ENCODE measurements at regions not wholly inside any gene's neighbourhood (a gene's known extent, or its start where the extent isn't known, plus 50 kb on each side); places are given as distances from the start of the nearest gene placed in this dataset.

DNA sequence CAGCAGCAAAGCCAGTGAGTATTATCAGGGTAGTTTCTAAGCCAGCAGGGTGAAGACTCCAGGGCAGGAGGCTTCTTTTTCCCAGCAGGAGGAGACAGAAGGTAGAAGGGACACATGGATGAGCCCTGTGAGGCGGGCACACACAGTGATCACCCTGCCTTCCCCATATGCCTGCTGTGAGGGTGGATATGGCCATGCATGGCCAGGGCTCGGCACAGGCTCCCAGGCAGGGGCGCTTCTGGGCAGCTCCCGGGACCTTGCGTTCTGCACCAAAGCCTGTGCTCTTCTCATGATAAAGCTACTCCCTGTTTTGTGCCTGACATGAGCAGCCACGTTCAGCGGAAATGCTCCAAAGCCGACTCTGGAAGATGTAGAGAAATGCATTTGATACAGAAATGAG lies 807.2 kb downstream of the TYW1 start:
- no peak for DNase-seq (ENCODE audit: low read depth in 4 of 4, low spot score in 3 of 4)

DNA sequence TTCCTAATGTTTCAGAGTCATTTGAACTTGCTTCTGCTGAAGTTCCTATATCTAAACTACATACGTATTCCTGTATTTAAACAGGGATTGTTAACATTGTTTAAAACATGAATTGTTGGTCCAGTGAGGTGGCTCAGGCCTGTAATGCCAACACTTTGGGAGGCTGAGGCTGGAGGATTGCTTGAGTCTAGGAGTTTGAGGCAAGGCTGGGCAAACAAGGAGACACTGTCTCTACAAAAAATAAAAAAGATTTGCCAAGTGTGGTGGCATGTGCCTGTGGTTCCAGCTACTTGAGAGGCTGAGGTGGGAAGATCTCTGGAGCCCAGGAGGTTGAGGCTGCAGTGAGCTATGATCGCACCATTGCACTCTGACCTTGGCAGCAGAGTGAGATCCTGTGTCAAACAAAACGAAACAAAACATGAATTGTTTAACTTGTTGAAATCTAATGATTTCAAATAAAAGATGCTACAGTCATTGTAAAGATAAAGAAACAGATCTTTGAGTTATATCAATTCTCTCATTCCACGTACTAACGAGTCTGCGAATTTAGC lies 809.4 kb downstream of the TYW1 start:
- no peak for DNase-seq (ENCODE audit: low read depth in 4 of 4, low spot score in 3 of 4)

DNA sequence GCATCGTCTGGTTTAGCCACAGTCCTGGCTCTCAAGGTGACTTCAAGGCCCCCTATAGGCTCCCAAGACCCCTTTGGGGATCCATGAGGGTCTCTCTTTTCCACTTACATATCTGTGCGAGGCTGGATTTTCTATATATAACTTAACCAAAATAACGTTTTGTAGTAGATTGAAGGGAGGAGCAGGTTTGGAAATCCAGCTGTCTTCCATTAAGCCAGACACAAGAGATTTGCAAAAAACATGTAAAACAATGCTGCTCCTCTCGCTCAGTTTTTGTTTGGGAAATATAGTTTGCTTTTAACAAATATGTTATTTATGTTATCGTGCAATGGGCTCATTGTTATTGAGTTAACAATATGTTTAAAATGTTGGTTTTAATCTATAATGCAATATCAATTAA lies 811.2 kb downstream of the TYW1 start:
- DNase-seq (ENCODE audit: low read depth in 4 of 4, low spot score in 3 of 4): no peak

DNA sequence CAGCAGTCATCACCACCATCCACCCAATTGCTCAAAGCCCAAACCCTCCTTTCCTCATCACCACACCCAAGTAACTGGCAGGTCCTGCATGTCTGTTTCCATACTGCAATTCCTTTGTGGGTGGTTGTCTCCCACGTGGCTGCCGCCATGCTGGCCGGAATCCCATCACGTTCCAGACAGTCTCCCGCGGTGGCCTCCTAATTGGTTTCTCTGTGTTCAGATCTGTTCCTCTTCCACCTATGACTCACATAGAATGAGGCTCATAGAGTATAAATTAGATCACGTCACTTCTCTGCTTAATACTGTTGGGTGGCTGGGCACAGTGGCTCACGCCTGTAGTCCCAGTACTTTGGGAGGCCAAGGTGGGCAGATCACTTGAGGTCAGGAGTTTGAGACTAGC lies 813.0 kb downstream of the TYW1 start:
- no peak for DNase-seq (ENCODE audit: low read depth in 4 of 4, low spot score in 3 of 4)

DNA sequence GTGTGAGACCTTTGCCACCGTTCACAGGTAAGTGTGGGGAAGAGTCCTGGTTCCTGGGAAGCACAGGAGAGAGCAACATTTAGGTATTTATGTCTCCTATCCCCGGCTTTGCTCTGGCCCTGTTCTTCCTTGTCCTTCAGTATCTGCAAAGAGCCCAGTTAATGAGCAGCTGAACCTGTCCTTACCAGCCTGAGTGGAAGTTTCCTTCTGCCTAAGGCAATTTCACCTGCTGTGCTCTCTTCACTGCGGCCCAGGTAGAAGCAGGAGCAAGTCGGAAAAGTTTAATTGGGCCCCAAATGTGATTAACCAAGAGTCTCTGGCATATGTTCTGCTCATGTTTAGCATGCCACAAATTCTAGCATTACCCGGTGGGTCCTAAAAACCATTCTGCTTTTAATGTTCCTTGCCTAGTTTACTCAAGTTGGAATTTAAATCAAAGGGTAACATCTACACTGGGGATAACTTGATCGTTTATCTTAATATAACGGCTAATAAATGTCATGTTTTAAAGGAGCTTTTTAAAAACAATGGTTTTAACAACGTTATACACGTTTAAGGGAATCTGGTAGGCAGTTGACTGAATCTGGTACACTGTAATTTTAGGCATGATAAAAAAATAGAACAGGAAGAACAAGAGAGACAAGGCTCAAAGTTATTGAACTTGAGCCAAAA lies 817.1 kb downstream of the TYW1 start:
- DNase-seq (ENCODE audit: low read depth in 4 of 4, low spot score in 3 of 4): no peak

DNA sequence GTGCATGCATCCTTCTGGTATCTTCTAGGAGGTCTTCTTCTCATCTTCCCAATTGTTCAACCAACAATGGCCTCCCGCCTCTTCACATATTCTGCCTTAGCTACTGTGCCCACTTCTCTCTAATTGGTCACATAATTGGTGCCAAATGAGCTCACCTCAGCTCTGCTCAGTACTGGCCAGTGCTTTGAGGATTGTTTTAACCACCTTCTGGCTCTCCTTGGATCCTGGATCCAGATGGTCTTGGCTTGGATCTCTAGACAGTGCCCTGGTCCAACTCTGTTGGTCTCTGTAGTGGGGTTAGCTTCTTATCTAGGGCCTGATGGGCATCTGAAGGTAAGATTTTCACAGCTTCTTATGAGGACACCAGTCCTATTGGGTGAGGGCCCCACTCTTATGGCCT lies 820.8 kb downstream of the TYW1 start:
- DNase-seq (ENCODE audit: low read depth in 4 of 4, low spot score in 3 of 4): no peak

DNA sequence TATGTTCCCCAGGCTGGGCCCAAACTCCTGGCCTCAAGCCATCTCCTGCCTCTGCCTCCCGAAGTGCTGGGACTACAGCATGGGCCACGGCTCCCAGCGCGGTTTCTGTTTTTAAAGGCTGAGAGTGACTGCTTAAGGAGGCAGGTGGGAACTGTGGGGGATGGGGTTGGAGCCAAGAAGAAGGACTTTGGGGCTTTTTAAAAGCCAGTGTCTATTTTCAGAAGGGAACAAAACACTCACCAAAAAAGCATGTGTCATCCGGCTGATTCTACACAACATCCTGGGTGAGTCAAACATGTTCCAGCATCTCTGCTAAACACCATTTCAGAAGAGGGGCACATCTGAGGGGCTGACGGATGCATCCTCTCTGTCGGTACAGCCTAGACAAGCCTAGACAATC lies 824.5 kb downstream of the TYW1 start:
- no peak for DNase-seq (ENCODE audit: low read depth in 4 of 4, low spot score in 3 of 4)

DNA sequence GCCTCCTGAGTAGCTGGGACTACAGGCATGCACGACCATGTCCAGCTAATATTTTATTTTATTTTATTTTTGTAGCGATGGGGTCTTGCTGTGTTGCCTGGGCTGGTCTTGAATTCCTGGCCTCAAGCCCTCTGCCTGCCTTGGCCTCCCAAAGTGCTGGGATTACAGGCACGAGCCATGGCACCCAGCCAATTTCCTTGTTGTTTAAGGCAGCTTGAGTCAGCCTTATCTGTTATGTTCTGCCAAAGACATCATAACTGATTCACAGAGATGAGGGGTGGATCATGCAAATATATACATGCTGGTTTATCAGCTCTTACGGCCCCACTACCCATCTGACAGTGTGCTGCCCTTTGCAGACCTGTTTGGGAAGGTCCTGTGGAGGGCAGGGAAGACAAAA lies 826.7 kb downstream of the TYW1 start:
- DNase-seq (ENCODE audit: low read depth in 4 of 4, low spot score in 3 of 4): no peak

DNA sequence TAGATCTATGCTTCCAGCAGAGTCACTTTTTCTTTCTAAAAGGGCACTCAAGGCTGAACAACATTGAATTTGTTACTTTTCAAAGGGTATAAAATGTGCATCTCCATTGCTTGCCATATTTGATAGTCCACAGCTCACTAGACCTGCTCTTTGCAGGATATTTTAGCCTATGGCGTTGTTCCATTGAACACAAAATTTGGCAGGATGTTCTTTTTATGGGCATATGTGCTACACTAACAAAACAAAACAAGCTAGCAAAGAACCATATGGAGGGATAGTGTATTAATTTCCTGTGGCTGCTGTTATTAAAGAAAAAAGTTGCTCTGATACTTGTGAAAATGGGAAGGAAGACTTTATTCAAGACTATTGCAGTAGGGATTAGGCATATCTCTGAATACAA lies 828.7 kb downstream of the TYW1 start:
- DNase-seq (ENCODE audit: low read depth in 4 of 4, low spot score in 3 of 4): no peak

DNA sequence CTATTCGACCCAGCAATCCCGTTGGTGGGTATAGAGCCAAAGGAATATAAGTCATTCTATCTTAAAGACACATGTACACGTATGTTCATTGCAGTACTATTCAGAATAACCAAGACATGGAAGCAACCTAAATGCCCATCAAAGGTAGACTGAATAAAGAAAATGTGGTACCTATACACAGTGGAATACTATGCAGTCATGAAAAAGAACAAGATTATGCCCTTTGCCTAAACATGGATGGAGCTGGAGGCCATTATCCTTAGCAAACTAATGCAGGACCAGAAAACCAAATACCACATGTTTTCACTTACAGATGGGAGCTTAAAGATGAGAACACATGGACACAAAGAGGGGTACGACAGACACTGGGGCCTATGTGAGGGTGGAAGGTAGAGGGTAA lies 845.3 kb downstream of the TYW1 start:
- DNase-seq (ENCODE audit: low read depth in 4 of 4, low spot score in 3 of 4): no peak

DNA sequence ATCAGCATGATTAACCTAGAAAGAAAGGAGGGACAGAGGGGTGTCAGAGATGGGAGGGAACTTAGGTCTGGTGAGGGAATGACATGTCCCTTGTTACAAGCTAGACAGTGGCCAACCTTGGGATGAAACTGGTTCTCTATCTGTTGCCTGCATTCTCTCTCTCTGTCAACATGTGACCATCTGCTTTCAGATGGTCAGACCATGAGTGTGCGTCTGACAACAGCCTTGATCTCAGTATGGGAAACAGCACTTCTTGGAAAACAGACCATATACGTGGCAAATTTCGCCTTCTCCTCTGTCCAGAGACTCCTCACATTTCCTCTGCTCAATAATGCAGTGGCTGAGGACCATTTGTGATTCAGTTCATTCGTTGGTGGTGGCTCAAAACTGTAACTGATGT lies 845.9 kb downstream of the TYW1 start:
- no peak for DNase-seq (ENCODE audit: low read depth in 4 of 4, low spot score in 3 of 4)

DNA sequence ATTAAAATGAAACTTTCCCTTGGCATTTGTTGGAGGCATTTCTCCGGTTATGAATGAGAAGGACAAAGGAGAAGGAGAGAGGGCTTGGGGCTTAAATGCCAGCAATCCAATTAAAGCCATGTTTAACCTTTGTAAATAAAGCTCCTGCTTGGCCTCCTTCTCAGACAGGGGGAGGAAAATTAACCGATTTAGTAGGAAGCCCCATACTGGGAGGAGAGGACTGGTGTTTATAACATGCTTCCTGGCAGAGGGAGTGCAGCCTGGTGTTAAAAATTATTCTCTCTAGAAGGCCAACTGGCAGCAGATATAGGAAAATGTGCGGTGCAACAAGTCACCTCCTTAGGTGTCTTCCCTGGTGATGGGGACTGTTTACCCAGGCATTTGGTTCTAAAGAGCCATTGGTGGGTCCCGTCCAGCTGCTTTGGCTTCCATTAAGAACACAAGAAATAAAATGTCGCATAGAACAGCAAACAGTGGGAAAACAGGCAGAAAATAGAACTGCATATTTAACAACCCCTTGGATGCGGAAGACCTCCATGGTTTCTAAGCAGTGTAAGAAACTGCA lies 846.5 kb downstream of the TYW1 start:
- no peak for DNase-seq (ENCODE audit: low read depth in 4 of 4, low spot score in 3 of 4)

DNA sequence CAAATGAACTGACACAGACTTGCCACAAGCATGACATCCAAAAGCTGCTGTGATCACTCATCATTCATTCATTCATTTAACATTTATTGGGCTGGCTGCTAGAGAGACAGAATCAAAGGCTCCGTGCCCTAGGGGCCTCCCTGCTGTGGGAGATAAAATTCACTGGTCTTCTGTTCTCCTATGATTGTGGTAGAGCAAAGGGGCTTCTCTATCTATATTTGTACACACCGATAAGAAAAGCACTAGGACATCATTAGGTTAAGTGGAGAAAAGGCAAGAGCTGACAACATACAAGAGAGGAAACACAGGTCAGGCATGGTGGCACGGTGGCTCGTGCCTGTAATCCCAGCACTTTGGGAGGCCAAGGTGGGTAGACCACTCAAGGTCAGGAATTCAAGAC lies 847.0 kb downstream of the TYW1 start:
- no peak for DNase-seq (ENCODE audit: low read depth in 4 of 4, low spot score in 3 of 4)

DNA sequence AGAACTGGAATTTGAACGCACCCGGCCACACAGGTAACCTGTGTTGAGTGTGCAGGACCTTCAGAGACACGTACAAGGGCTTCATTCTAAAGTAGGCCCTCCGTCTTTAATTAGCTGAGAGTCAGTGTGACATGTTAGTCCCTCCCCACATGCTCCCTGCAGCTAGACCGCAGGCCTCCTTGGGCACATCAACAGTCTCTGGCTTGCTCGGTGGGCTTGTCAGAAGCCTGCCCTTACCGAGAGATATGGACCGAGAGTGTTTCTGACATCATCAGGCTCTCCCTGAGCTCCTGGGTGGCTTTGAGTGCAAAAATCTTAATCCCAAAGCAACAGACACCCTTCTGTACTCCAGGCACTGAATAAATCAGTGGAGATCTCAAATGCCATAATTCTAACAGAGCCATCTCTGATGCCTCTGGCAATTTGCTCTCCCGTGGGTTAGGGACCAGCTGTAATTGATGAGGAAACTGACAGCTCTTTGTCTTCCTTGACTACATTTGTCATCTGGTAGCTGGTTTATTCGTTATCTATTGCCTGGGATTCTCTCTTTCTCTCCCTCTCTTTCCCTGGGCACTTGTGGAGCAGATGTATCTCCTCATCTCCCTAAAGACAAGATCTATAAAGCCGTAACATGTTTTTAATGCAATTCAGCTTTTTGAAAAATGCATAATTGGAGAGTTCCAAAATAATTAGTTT lies 850.6 kb downstream of the TYW1 start:
- DNase-seq (ENCODE audit: low read depth in 4 of 4, low spot score in 3 of 4): no peak

DNA sequence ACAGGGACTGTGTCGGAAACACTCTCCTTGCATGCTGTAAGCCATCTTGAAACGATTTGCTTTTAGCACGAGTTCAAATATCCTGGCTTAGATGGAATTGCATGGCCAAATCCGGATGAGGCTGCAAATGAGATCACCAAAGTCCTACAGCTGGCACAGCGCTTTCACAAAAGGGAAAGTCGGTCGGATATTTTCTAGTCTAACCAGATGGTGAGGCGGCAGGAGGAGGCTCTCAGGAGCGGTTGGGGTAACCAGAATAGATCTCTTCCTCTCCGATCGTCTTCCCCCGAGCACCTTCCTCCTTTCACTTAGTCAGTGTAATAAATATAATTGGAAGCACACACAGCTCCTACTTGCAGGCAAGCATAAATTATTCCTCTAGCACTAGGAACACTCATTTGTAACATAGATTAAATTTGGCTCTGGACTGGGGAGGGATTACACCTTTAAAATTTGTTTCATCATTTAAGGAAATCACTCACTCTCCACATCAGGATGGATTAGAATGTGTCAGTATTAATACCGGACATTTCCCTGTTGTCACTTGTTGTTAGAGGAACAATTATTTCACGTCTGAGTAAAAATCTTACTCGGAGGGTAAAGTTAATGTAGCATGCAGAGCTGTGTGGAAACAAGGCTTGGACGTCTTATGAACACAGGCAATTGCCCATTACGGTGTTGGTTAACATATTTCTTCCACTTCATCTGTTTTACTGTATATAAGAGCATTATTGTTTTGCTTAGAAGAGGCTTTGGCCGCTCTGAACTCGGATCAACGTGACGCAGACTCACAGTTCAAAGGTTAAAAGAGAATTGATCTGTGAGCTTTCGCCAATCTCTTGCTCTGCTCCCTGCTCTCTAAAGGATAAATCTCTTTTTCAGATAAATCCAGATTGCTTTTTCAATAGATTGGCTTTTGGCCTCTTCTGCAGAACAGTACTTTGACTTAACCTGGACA lies 857.9 kb downstream of the TYW1 start:
- no peak for DNase-seq (ENCODE audit: low read depth in 4 of 4, low spot score in 3 of 4)

DNA sequence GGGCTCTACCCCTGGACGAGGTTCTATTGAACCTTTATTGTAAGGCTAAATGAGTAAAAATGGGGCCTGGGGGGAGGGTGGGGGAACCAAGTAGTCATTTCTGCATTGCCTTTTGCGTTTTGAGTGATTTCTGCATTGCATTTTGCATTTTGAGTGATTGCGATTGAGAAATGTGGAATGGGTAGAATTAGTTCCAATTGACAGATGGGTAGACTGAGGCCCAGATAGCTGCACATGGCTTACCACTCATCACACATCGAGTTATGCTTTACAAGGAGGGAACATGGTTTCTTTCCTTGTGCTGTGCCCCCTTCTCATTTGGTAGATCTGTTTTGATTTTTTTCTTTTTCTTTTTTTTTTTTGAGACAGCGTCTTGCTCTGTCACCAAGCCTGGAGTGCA lies 858.7 kb downstream of the TYW1 start:
- no peak for DNase-seq (ENCODE audit: low read depth in 4 of 4, low spot score in 3 of 4)

DNA sequence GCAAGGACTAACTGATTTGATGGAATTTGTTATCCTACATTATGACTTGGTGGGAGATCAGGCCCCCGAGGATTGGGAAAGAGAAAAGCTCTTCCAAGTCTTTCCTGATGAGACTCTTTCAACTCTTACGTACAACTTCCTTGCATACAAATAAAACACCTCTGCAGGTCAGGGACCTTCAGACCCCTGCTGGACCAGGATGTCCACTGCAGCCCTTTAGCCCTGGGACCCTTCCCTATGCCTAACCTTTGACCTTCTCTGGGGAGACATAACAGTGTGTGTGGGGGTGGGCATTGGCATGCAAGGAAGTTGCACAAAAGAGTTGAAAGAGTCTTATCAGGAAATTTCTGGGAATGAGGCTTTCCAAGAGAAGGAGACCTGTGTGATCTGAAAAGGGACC lies 859.4 kb downstream of the TYW1 start:
- no peak for DNase-seq (ENCODE audit: low read depth in 4 of 4, low spot score in 3 of 4)

DNA sequence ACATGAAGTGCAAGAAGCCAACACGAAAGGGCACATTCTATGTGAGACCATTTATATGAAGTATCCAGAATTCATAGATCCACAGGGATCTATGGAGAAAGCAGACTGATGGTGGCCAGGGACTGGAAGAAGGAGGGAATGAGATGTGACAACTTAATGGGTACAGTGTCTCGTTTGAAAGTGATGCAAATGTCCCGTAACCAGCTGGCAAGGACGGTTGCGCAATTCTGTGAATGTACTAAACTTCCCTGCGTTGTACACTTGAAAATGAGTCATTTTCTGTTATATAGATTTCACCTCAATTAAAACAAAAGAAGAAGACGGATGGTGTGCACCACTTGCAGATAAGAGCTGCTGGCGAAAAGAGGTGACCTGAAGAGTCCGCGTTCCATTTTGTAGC lies 861.1 kb downstream of the TYW1 start:
- DNase-seq (ENCODE audit: low read depth in 4 of 4, low spot score in 3 of 4): no peak

DNA sequence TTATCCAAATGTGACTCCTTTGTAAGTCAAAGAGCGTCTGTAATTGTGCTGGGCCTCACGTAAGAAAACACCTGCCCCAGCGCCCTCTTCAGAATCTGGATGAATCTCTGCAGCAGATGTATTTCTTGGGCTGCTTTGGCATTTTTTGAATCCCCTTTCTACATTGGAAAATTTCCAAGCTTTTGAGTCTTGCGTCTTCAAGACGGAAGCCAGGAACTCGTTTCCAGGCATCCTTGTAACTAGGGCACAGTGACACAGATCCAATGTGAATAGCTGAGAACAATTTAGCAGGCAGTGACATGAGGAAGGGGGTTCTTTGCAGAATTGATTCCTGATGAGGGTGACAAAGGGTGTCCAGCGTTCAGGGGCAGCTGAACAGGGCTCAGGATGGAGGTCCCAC lies 862.3 kb downstream of the TYW1 start:
- DNase-seq (ENCODE audit: low read depth in 4 of 4, low spot score in 3 of 4): no peak

DNA sequence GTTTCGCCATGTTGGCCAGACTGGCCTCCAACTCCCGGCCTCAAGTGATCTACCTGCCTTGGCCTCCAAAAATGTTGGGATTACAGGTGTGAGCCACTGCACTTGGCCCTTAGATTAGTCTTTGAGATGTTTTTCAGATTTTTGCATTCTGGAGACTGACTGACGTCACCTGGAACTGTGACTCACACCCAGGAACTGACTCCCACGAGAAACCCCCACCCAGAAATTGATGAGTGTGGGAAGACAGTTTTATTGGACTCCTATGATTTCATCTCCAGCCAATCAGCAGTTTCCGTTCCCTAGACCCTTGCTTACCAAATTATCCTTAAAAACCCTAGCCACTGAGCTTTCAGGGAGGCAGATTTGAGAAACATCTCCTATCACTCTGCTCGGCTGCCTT lies 867.3 kb downstream of the TYW1 start:
- DNase-seq (ENCODE audit: low read depth in 4 of 4, low spot score in 3 of 4): no peak

DNA sequence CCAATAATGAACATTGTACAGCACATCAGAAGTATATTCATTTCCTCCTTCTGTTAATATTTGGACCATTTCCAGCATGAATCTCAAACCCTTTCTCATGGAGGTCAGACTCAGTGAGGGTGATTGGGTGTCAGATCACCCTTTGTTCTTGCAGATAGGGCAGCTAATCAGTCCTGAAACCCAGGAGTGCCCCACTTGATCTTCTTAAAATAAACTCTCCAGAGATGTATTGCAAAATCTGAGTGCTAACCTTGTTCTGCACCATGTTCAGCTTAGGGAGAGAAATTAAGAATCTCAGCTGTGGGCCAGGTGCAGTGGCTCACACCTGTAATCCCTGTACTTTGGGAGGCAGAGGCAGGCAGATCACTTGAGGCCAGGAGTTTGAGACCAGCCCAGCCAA lies 869.4 kb downstream of the TYW1 start:
- no peak for DNase-seq (ENCODE audit: low read depth in 4 of 4, low spot score in 3 of 4)

Data from left renal pelvis (tissue), 4 donors.